Activated T-helper 17 cell treated with anti-CD3 and anti-CD28 coated beads, Interleukin-2, amount 50 U/mL, for 72 hours (primary cell): ENCODE measurements at regions not wholly inside any gene's neighbourhood (a gene's known extent, or its start where the extent isn't known, plus 50 kb on each side); places are given as distances from the start of the nearest gene placed in this dataset.

Source experiments
- ATAC-seq: fragments of 150-1000 bp; cut with Tn5 transposase; replicated peaks from 2 replicates; pipeline ENCODE4 v1.10.0; 2021; ENCODE audit warnings: mild to moderate bottlenecking, moderate library complexity
- H3K27ac Mint-ChIP-seq: one replicate; pipeline ENCODE4 v1.8.0; 2022; ENCODE audit warnings: mixed read lengths
- H3K27me3 Mint-ChIP-seq: one replicate; pipeline ENCODE4 v1.8.0; 2022; ENCODE audit warnings: mixed read lengths
- H3K36me3 Mint-ChIP-seq: one replicate; pipeline ENCODE4 v1.8.0; 2022; ENCODE audit warnings: low read depth, mild to moderate bottlenecking, mixed read lengths
- H3K4me1 Mint-ChIP-seq: one replicate; pipeline ENCODE4 v1.8.0; 2022; ENCODE audit warnings: mixed read lengths
- H3K4me3 Mint-ChIP-seq: one replicate; pipeline ENCODE4 v1.8.0; 2022; ENCODE audit warnings: mild to moderate bottlenecking, mixed read lengths
- H3K9me3 Mint-ChIP-seq: one replicate; pipeline ENCODE4 v1.8.0; 2022; ENCODE audit warnings: mixed read lengths

- ATAC-seq, result no peak
- Mint-ChIP-seq H3K27ac (no peak overlapping the region), H3K4me1 (no peaks in the 10 kb centered on the region), H3K9me3 (peaks cover 9% of the 10 kb centered on the region), H3K27me3 (no peaks in the 10 kb centered on the region), H3K36me3 (no peaks in the 10 kb centered on the region), H3K4me3 (no peak overlapping the region)
These were observed 509.2 kb downstream of the ZNF608 start for GRCh38 chr5:124237206-124237695.

GRCh38 chr5:124236361-124237205 is 509.9 kb downstream of the ZNF608 start:
- Mint-ChIP-seq H3K9me3 (peaks cover 4% of the 10 kb centered on the region), H3K4me3 (no peak overlapping the region), H3K4me1 (no peaks in the 10 kb centered on the region), H3K36me3 (no peaks in the 10 kb centered on the region), H3K27ac (no peak overlapping the region), H3K27me3 (no peaks in the 10 kb centered on the region)
- no peak for ATAC-seq

- no peak overlapping the region for H3K4me3 Mint-ChIP-seq
- no peak overlapping the region for H3K27ac Mint-ChIP-seq
- H3K9me3 Mint-ChIP-seq, result peaks cover 4% of the 10 kb centered on the region
- H3K4me1 Mint-ChIP-seq, result no peaks in the 10 kb centered on the region
- no peaks in the 10 kb centered on the region for H3K27me3 Mint-ChIP-seq
- no peaks in the 10 kb centered on the region for H3K36me3 Mint-ChIP-seq
- no peak for ATAC-seq
These were observed 510.9 kb downstream of the ZNF608 start for GRCh38 chr5:124235576-124235975.

- Mint-ChIP-seq H3K27me3 (no peaks in the 10 kb centered on the region), H3K9me3 (peaks cover 4% of the 10 kb centered on the region), H3K4me3 (no peak overlapping the region), H3K4me1 (no peaks in the 10 kb centered on the region), H3K27ac (no peak overlapping the region), H3K36me3 (no peaks in the 10 kb centered on the region)
- no peak for ATAC-seq
These were observed 511.5 kb downstream of the ZNF608 start for GRCh38 chr5:124234770-124235562.

GRCh38 chr5:124234022-124234769 is 512.2 kb downstream of the ZNF608 start:
- ATAC-seq, result no peak
- Mint-ChIP-seq H3K4me3 (no peak overlapping the region), H3K9me3 (peaks cover 4% of the 10 kb centered on the region)

GRCh38 chr5:124232515-124232914 is 513.9 kb downstream of the ZNF608 start:
- no peaks in the 10 kb centered on the region for H3K36me3 Mint-ChIP-seq
- no peaks in the 10 kb centered on the region for H3K27me3 Mint-ChIP-seq
- no peak overlapping the region for H3K4me3 Mint-ChIP-seq
- no peak overlapping the region for H3K27ac Mint-ChIP-seq
- H3K9me3 Mint-ChIP-seq, result peaks cover 4% of the 10 kb centered on the region
- H3K4me1 Mint-ChIP-seq, result no peaks in the 10 kb centered on the region
- ATAC-seq, result no peak

More at GRCh38 chr5:124234022-124234769, 512.2 kb downstream of the ZNF608 start:
- Mint-ChIP-seq H3K27ac (no peak overlapping the region), H3K27me3 (no peaks in the 10 kb centered on the region), H3K4me1 (no peaks in the 10 kb centered on the region), H3K36me3 (no peaks in the 10 kb centered on the region)

- no peak overlapping the region for H3K27ac Mint-ChIP-seq
- peaks cover 9% of the 10 kb centered on the region for H3K9me3 Mint-ChIP-seq
- ATAC-seq, result no peak
- no peaks in the 10 kb centered on the region for H3K27me3 Mint-ChIP-seq
- no peaks in the 10 kb centered on the region for H3K36me3 Mint-ChIP-seq
- H3K4me3 Mint-ChIP-seq, result no peak overlapping the region
- no peaks in the 10 kb centered on the region for H3K4me1 Mint-ChIP-seq
These were observed 514.6 kb downstream of the ZNF608 start for GRCh38 chr5:124231802-124232201.

- H3K4me3 Mint-ChIP-seq, result no peak overlapping the region
- no peaks in the 10 kb centered on the region for H3K36me3 Mint-ChIP-seq
- H3K27ac Mint-ChIP-seq, result no peak overlapping the region
- H3K9me3 Mint-ChIP-seq, result peaks cover 10% of the 10 kb centered on the region
- no peaks in the 10 kb centered on the region for H3K27me3 Mint-ChIP-seq
- ATAC-seq, result no peak
- no peaks in the 10 kb centered on the region for H3K4me1 Mint-ChIP-seq
These were observed 515.2 kb downstream of the ZNF608 start for GRCh38 chr5:124231230-124231629.

- peaks cover 12% of the 10 kb centered on the region for H3K9me3 Mint-ChIP-seq
- no peaks in the 10 kb centered on the region for H3K4me1 Mint-ChIP-seq
- H3K27ac Mint-ChIP-seq, result no peak overlapping the region
- no peaks in the 10 kb centered on the region for H3K27me3 Mint-ChIP-seq
- H3K36me3 Mint-ChIP-seq, result no peaks in the 10 kb centered on the region
- H3K4me3 Mint-ChIP-seq, result no peak overlapping the region
- no peak for ATAC-seq
These were observed 516.0 kb downstream of the ZNF608 start for GRCh38 chr5:124230456-124230855.

- no peaks in the 10 kb centered on the region for H3K36me3 Mint-ChIP-seq
- H3K27ac Mint-ChIP-seq, result no peak overlapping the region
- H3K9me3 Mint-ChIP-seq, result peaks cover 8% of the 10 kb centered on the region
- H3K4me1 Mint-ChIP-seq, result no peaks in the 10 kb centered on the region
- H3K4me3 Mint-ChIP-seq, result no peak overlapping the region
- H3K27me3 Mint-ChIP-seq, result no peaks in the 10 kb centered on the region
- ATAC-seq, result no peak
These were observed 517.1 kb downstream of the ZNF608 start for GRCh38 chr5:124229352-124229751.

GRCh38 chr5:124227914-124228313 is 518.5 kb downstream of the ZNF608 start:
- ATAC-seq, result no peak
- no peak overlapping the region for H3K4me3 Mint-ChIP-seq

GRCh38 chr5:124220418-124220817 is 526.0 kb downstream of the ZNF608 start:
- no peak for ATAC-seq
- no peaks in the 10 kb centered on the region for H3K4me1 Mint-ChIP-seq
- H3K36me3 Mint-ChIP-seq, result no peaks in the 10 kb centered on the region
- H3K9me3 Mint-ChIP-seq, result peaks cover 15% of the 10 kb centered on the region
- no peak overlapping the region for H3K27ac Mint-ChIP-seq
- no peak overlapping the region for H3K4me3 Mint-ChIP-seq
- H3K27me3 Mint-ChIP-seq, result no peaks in the 10 kb centered on the region

More at GRCh38 chr5:124227914-124228313, 518.5 kb downstream of the ZNF608 start:
- Mint-ChIP-seq H3K27ac (no peak overlapping the region), H3K36me3 (no peaks in the 10 kb centered on the region), H3K27me3 (no peaks in the 10 kb centered on the region), H3K9me3 (peaks cover 8% of the 10 kb centered on the region), H3K4me1 (no peaks in the 10 kb centered on the region)

- ATAC-seq, result no peak
- H3K4me1 Mint-ChIP-seq, result no peaks in the 10 kb centered on the region
- H3K4me3 Mint-ChIP-seq, result no peak overlapping the region
- H3K27ac Mint-ChIP-seq, result no peak overlapping the region
- no peaks in the 10 kb centered on the region for H3K36me3 Mint-ChIP-seq
- H3K27me3 Mint-ChIP-seq, result no peaks in the 10 kb centered on the region
- H3K9me3 Mint-ChIP-seq, result peaks cover 7% of the 10 kb centered on the region
These were observed 533.5 kb downstream of the ZNF608 start for GRCh38 chr5:124212934-124213333.

GRCh38 chr5:124210111-124210910 is 536.1 kb downstream of the ZNF608 start:
- ATAC-seq, result no peak
- no peaks in the 10 kb centered on the region for H3K36me3 Mint-ChIP-seq
- H3K9me3 Mint-ChIP-seq, result peaks cover 10% of the 10 kb centered on the region
- no peak overlapping the region for H3K4me3 Mint-ChIP-seq
- H3K4me1 Mint-ChIP-seq, result no peaks in the 10 kb centered on the region
- H3K27me3 Mint-ChIP-seq, result no peaks in the 10 kb centered on the region
- no peak overlapping the region for H3K27ac Mint-ChIP-seq
